Cardiac septum (tissue), 1 donor: ENCODE measurements at regions not wholly inside any gene's neighbourhood (a gene's known extent, or its start where the extent isn't known, plus 50 kb on each side); places are given as distances from the start of the nearest gene placed in this dataset.
"Not testable (repeated sequence)": the region's sequence is repeated elsewhere in the genome, so short reads cannot be mapped to it uniquely, and the experiment has no call there.

Experiments used
- DNase-seq: peaks from one replicate; pipeline ENCODE4 v3.0.0-alpha.2; 2020; ENCODE audit warnings: low spot score
- intact Hi-C: fragments of 100-400 bp; cut with DNase I; formaldehyde crosslinking; loops from one replicate; pipeline ENCODE4 v1.14.0; 2022
- donor health status: DM: no; HTN: no; CAD: no.

DNA sequence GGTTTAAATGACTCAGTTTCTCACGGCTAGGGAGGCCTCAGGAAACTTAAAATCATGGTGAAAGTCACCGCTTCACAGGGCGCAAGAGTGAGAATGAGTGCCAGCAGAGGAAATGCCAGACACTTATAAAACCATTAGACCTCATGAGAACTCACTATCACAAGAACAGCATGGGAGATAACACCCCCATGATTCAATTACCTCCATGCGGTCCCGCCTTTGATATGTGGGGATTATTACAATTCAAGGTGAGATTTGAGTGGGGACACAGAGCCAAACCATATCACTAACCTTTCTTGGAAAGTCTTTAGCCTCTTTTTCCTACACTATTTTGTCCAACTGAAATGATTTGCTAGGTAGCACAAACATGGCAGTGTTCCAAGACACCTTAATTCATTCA is 533.9 kb upstream of the NUDT12 start:
- no peak for DNase-seq
- intact Hi-C loops, result no loop called here

- intact Hi-C loops, result no loop called here
- DNase-seq, result no peak
These were observed 532.9 kb upstream of the NUDT12 start for GRCh38 chr5:104095527-104095926.

GRCh38 chr5:104088876-104089778 is 526.5 kb upstream of the NUDT12 start:
- intact Hi-C loops, result no loop called here
- no peak for DNase-seq

DNA sequence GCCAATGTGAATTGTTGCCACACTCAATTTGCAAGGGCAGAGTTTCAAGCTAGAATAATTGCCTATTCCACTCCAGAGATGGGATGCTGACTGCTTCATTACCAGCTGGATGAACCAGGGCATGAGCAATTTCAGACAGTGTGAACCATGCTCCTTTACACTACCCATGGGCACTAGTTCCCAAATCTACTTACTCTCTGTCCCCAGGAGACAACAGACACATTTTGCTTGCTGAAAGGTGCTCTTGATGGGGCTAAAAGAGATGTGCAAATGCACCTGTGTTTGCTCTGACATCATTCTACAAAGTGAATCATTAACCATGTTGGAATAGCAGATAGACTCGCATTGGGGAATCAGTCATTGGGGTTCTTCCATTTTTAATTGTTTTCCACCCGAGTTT is 522.3 kb upstream of the NUDT12 start:
- DNase-seq, result no peak
- intact Hi-C loops, result no loop called here

DNA sequence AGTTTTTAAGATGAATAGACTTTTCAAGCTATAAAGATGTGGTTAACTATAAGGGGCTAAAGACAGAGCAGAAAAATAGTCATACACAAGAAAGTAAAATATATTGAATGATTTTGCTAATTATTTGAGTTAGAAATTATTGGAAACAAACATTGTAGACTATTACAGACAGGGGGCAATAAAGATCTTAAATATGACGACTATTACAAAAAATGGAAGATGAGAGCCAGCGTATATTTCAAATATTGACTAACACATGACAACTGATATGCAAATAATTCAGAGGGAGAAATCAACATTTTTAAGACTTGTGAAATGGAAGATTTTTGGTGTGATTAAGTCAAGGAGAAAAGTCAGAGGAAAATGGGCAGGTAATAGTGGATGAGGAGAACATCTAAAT is 520.2 kb upstream of the NUDT12 start:
- intact Hi-C loops, result no loop called here

GRCh38 chr5:104081232-104081631 is 518.6 kb upstream of the NUDT12 start:
- intact Hi-C loops, result no loop called here
- DNase-seq, result no peak

More for the DNA sequence above, 520.2 kb upstream of the NUDT12 start:
- DNase-seq, result no peak

GRCh38 chr5:104080646-104081175 is 518.1 kb upstream of the NUDT12 start:
- no peak for DNase-seq
- intact Hi-C loops, result no loop called here

DNA sequence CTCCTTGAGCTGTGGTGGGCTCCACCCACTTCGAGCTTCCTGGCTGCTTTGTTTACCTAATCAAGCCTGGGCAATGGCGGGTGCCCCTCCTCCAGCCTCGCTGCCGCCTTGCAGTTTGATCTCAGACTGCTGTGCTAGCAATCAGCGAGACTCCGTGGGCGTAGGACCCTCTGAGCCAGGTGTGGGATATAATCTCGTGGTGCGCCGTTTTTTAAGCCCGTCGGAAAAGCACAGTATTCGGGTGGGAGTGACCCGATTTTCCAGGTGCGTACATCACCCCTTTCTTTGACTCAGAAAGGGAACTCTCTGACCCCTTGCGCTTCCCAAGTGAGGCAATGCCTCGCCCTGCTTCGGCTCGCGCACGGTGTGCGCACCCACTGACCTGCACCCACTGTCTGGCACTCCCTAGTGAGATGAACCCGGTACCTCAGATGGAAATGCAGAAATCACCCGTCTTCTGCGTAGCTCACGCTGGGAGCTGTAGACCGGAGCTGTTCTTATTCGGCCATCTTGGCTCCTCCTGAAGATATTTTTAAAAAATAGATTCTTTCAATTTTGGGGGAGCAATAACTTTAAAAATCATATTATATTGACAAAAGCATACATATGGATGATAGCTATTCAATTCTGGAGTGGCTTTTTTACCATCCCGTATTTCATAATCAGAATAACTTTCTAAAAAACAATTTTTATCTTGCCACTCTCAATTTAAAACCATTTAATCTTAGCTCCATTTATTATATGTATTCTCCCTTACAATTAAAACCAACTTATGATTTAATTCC is 517.5 kb upstream of the NUDT12 start:
- DNase-seq, intact Hi-C loops: not testable (repeated sequence)

GRCh38 chr5:104071887-104072286 is 509.3 kb upstream of the NUDT12 start:
- intact Hi-C loops, result no loop called here
- no peak for DNase-seq

GRCh38 chr5:104062621-104063377 is 500.2 kb upstream of the NUDT12 start:
- DNase-seq, result no peak
- intact Hi-C loops, result no loop called here

DNA sequence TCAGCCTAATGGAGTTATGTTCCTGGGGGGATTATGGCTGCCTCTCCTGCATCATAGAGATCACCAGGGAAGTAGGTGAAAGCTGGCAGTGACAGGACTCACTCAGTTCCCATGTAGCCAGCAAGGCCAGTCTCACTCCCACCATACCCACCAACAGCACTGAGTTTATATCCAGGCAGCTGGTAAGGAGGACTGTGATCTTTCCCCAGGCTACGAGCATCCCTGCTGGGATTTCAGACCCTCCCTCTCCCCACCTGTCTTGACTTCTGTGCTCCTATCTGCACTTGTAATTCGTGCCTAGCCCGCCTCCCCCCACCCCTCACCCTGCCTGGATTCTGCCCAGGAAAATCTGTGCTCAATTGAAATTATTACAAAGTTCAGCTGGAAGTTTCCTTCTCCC is 499.1 kb upstream of the NUDT12 start:
- intact Hi-C loops, result no loop called here
- DNase-seq, result no peak

DNA sequence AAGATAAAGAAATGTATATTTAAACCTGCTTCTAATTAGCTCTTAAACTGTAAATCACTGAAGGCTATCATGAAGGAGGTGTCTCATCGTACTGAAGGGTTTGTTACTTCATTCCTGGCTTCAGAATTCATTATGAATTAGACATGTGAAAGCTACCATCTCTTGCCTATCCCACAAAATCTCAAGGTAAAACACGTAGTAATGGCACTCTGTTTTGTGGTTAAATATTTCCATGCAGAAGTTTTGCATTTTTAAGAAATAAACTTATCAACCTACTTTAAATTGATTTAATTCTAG is 490.7 kb upstream of the NUDT12 start:
- no peak for DNase-seq
- intact Hi-C loops, result no loop called here

- DNase-seq, result no peak
- intact Hi-C loops, result no loop called here
These were observed 490.2 kb upstream of the NUDT12 start for GRCh38 chr5:104052558-104053352.

- intact Hi-C loops, result no loop called here
- DNase-seq, result no peak
These were observed 487.8 kb upstream of the NUDT12 start for GRCh38 chr5:104050436-104050835.

GRCh38 chr5:104049752-104050151 is 487.2 kb upstream of the NUDT12 start:
- DNase-seq, result no peak
- intact Hi-C loops, result no loop called here

DNA sequence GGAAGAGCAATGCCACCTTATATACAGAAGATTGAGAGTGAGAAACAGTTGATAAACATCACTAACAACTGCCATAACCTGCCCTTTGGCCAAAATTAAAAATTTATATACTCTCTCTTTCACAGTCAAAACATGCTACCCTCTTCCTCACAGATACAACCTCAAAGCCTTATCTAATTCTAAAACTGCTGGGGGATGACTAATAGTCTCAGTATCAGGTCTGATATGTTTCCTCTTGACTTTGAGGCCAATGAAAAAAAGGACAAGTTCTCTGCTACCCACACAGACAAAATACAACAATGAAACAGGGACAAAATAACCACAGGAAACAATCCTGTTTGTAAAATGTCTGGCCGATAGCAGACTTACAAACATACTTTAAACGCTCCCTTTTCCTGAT is 485.6 kb upstream of the NUDT12 start:
- intact Hi-C loops, result no loop called here
- DNase-seq, result no peak

DNA sequence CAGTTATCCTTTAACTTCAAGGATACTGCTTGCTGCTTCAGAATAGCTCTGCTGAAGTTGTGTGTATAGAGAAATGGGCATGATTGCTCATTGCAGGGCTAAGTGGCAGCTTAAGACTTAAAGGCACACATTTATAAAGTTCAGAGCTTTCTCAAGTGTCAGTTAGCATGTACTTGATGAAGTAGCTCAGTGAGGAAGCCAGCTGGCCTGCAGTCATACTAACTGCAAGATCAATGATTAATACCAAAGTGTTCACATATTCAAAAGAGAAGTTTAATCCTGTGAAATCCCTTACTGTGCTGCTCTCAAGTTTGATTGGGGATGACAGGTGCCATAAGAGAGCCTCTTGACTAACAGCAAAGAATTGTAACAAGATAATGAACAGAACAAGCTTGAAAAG is 483.4 kb upstream of the NUDT12 start:
- intact Hi-C loops, result no loop called here
- no peak for DNase-seq

DNA sequence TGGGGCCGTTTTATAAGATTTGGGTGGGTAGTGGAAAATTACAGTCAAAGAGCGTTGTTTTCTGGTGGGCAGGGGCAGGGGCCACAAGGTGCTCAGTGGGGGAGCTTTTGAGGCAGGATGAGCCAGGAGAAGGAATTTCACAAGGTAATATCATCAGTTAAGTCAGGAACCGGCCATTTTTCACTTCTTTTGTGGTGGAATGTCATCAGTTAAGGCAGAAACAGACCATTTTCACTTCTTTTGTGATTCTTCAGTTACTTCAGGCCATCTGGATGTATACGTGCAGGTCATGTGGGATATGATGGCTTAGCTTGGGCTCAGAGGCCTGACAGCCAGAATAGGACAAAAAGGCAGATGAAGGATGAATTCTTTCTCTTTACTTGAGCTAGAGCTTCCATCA is 477.3 kb upstream of the NUDT12 start:
- DNase-seq, intact Hi-C loops: not testable (repeated sequence)

DNA sequence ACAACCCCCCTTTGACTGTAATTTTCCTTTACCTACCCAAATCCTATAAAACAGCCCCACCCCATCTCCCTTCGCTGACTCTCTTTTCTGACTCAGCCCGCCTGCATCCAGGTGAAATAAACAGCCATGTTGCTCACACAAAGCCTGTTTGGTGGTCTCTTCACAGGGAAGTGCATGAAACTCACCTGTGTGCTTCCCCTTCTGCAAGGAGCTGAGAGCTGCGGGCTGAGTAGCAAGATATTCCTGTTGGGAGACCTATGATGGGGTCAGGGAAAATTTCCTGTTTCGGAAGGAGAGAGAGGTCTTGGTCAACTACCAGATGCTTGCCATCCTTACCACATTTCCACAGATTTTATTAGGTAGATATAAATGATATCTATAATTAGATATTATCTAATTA is 474.5 kb upstream of the NUDT12 start:
- intact Hi-C loops, DNase-seq: not testable (repeated sequence)
